Neural cell (in vitro differentiated cells): ENCODE measurements at regions not wholly inside any gene's neighbourhood (a gene's known extent, or its start where the extent isn't known, plus 50 kb on each side); places are given as distances from the start of the nearest gene placed in this dataset.

Experiments used
- H2AFZ ChIP-seq: fragments of 200-600, 300-800 bp; sonication (generic), shearing (Covaris generic); 2 replicates; pipeline ENCODE4 v1.6.0; 2014; ENCODE audit warnings: low read depth, mild to moderate bottlenecking, antibody characterized with exemption, low read length, moderate library complexity
- H3F3A ChIP-seq: fragments of 200-600 bp; shearing (Covaris generic); 2 replicates; pipeline ENCODE4 v1.6.1; 2016; ENCODE audit warnings: mild to moderate bottlenecking, moderate library complexity, mixed read lengths, antibody characterized with exemption, low read length; ENCODE audit not compliant: insufficient read depth, poor library complexity, severe bottlenecking
- H3K27ac ChIP-seq: fragments of 200-600, 300-800 bp; sonication (generic), shearing (Covaris generic); 2 replicates; pipeline ENCODE4 v1.5.1; 2014; ENCODE audit warnings: mild to moderate bottlenecking, low read length, moderate library complexity
- H3K27me3 ChIP-seq: fragments of 300-800, 200-600 bp; sonication (generic), shearing (Covaris generic); 2 replicates; pipeline ENCODE4 v1.6.0; 2014; ENCODE audit warnings: mild to moderate bottlenecking, low read depth, low read length, moderate library complexity; ENCODE audit not compliant: insufficient read depth
- H3K36me3 ChIP-seq: fragments of 300-800, 200-600 bp; sonication (generic), shearing (Covaris generic); 2 replicates; pipeline ENCODE4 v1.5.1; 2014; ENCODE audit warnings: mild to moderate bottlenecking, antibody characterized with exemption, low read length, moderate library complexity; ENCODE audit not compliant: insufficient read depth
- H3K4me2 ChIP-seq: fragments of 300-800, 200-600 bp; sonication (generic), shearing (Covaris generic); 2 replicates; pipeline ENCODE4 v1.6.0; 2014; ENCODE audit warnings: mild to moderate bottlenecking, low read length
- H3K4me3 ChIP-seq: fragments of 300-800, 200-600 bp; sonication (generic), shearing (Covaris generic); 2 replicates; pipeline ENCODE4 v1.5.1; 2014; ENCODE audit warnings: mild to moderate bottlenecking, low read length, moderate library complexity
- H3K79me2 ChIP-seq: fragments of 200-600 bp; shearing (Covaris generic); replicated peaks from 2 replicates; pipeline ENCODE4 v1.6.0; 2014; ENCODE audit warnings: mild to moderate bottlenecking, low read length, moderate library complexity; ENCODE audit not compliant: insufficient read depth
- H3K9ac ChIP-seq: fragments of 300-800, 200-600 bp; sonication (generic), shearing (Covaris generic); 2 replicates; pipeline ENCODE4 v1.6.1; 2016; ENCODE audit warnings: mild to moderate bottlenecking, low read length, mixed read lengths
- H3K9me2 ChIP-seq: fragments of 200-600 bp; shearing (Covaris generic); 2 replicates; pipeline ENCODE4 v1.6.1; 2016; ENCODE audit warnings: mild to moderate bottlenecking, low read length, mixed read lengths; ENCODE audit not compliant: insufficient read depth
- H3K9me3 ChIP-seq: fragments of 200-600, 300-800 bp; sonication (generic), shearing (Covaris generic); 2 replicates; pipeline ENCODE4 v1.6.1; 2016; ENCODE audit warnings: mild to moderate bottlenecking, mixed run types, low read length, moderate library complexity, mixed read lengths
- H4K20me1 ChIP-seq: fragments of 200-600 bp; shearing (Covaris generic); 2 replicates; pipeline ENCODE4 v1.6.1; 2016; ENCODE audit warnings: mild to moderate bottlenecking, mixed run types; ENCODE audit not compliant: insufficient read depth
- EP300 ChIP-seq: fragments of 450-650 bp; conservative IDR thresholded peaks from 2 replicates; pipeline ENCODE4 v1.6.1; 2014; ENCODE audit warnings: antibody characterized with exemption, mild to moderate bottlenecking, moderate library complexity; ENCODE audit not compliant: poor library complexity, severe bottlenecking
- EZH2 ChIP-seq: fragments of 200-600, 300-800 bp; shearing (Covaris generic), sonication (generic); IDR thresholded peaks from 2 replicates; pipeline ENCODE4 v1.6.1; 2014; ENCODE audit warnings: antibody characterized with exemption, low read length, borderline replicate concordance, mild to moderate bottlenecking; ENCODE audit not compliant: insufficient read depth, poor library complexity, severe bottlenecking
- MXI1 ChIP-seq: fragments of 450-650 bp; conservative IDR thresholded peaks from 2 replicates; pipeline ENCODE4 v1.6.1; 2014; ENCODE audit warnings: antibody characterized with exemption, mild to moderate bottlenecking; ENCODE audit not compliant: poor library complexity, severe bottlenecking
- POLR2AphosphoS5 ChIP-seq: IDR thresholded peaks from 2 replicates; pipeline ENCODE4 v1.6.1; 2012
- RAD21 ChIP-seq: fragments of 450-650 bp; conservative IDR thresholded peaks from 2 replicates; pipeline ENCODE4 v1.6.1; 2014; ENCODE audit warnings: antibody characterized with exemption, mild to moderate bottlenecking, moderate library complexity
- SMC3 ChIP-seq: fragments of 450-650 bp; conservative IDR thresholded peaks from 2 replicates; pipeline ENCODE4 v1.6.1; 2014; ENCODE audit warnings: antibody characterized with exemption, mild to moderate bottlenecking, moderate library complexity; ENCODE audit not compliant: poor library complexity
- TAF1 ChIP-seq: IDR thresholded peaks from 2 replicates; pipeline ENCODE4 v1.6.1; 2012; ENCODE audit warnings: low read depth
- TF ChIP-seq, protein P1 (sequence below): fragments of 450-650 bp; IDR thresholded peaks from 2 replicates; pipeline ENCODE4 v1.5.1; 2014; ENCODE audit warnings: antibody characterized with exemption, mild to moderate bottlenecking, moderate library complexity; ENCODE audit not compliant: poor library complexity, severe bottlenecking
- TF ChIP-seq, protein P2 (sequence below): IDR thresholded peaks from 2 replicates; pipeline ENCODE4 v1.6.1; 2012; ENCODE audit warnings: borderline replicate concordance

DNA sequence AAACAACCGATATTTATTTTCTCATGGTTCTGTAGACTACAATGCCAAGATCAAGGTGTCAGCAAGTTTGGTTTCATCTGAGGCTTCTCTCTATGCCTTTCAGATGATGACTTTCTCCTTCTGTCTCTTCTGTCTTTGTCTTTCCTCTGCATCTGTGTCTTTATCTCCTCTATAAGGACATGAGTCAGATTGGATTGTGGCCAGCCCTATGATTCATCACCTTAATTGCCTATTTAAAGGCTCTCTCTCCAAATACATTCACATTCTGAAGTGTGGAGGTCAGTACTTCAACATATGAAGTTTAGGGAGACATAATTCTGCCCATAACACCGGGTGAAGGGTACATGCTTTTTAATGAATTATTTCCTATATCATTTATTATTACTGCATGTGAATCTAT lies 71.2 kb upstream of the CNTNAP5 start:
- no peak for TF ChIP-seq MXI1
- Histone ChIP-seq H3K9me2 (no peaks in the 10 kb centered on the region), H2AFZ (no peak overlapping the region), H3K36me3 (no peaks in the 10 kb centered on the region), H3K9ac (no peak overlapping the region), H3F3A (no peaks in the 10 kb centered on the region), H3K4me3 (no peak overlapping the region), H3K27ac (no peak overlapping the region), H3K27me3 (no peaks in the 10 kb centered on the region), H3K9me3 (no peaks in the 10 kb centered on the region), H4K20me1 (no peaks in the 10 kb centered on the region), H3K4me2 (no peak overlapping the region), H3K79me2 (no peaks in the 10 kb centered on the region)

DNA sequence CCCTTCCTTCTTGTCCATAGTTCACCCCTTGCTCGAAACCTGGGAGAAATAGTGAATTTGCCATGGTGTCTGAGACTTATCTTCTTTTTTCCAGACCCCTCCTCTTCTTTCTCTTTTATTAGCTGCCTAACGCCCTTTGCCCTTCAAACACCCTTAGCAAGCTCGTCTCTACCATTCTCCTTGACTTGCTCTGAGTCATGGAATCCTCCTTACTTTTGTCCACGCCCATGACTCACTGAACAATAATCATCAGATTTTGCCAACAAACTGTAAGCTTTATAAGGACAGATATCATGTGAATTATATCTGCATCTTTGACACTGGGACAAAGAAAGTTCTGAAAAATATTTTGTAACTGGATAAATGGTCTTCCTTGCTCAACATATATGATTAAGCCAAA lies 67.1 kb upstream of the CNTNAP5 start:
- no peaks in the 10 kb centered on the region for H3F3A ChIP-seq
- H4K20me1 ChIP-seq: no peaks in the 10 kb centered on the region
- H3K79me2 ChIP-seq: no peaks in the 10 kb centered on the region
- H3K9ac ChIP-seq: no peak overlapping the region
- H3K27me3 ChIP-seq: no peaks in the 10 kb centered on the region
- no peaks in the 10 kb centered on the region for H3K9me3 ChIP-seq
- H2AFZ ChIP-seq: no peak overlapping the region
- H3K4me2 ChIP-seq: no peak overlapping the region
- no peaks in the 10 kb centered on the region for H3K36me3 ChIP-seq
- H3K4me3 ChIP-seq: no peak overlapping the region
- TF ChIP-seq, protein P1, sequence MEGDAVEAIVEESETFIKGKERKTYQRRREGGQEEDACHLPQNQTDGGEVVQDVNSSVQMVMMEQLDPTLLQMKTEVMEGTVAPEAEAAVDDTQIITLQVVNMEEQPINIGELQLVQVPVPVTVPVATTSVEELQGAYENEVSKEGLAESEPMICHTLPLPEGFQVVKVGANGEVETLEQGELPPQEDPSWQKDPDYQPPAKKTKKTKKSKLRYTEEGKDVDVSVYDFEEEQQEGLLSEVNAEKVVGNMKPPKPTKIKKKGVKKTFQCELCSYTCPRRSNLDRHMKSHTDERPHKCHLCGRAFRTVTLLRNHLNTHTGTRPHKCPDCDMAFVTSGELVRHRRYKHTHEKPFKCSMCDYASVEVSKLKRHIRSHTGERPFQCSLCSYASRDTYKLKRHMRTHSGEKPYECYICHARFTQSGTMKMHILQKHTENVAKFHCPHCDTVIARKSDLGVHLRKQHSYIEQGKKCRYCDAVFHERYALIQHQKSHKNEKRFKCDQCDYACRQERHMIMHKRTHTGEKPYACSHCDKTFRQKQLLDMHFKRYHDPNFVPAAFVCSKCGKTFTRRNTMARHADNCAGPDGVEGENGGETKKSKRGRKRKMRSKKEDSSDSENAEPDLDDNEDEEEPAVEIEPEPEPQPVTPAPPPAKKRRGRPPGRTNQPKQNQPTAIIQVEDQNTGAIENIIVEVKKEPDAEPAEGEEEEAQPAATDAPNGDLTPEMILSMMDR: no peak
- TF ChIP-seq EP300 (no peak), MXI1 (no peak), SMC3 (no peak), TAF1 (no peak), EZH2 (no peak), POLR2AphosphoS5 (no peak), RAD21 (no peak)
- TF ChIP-seq, protein P2, sequence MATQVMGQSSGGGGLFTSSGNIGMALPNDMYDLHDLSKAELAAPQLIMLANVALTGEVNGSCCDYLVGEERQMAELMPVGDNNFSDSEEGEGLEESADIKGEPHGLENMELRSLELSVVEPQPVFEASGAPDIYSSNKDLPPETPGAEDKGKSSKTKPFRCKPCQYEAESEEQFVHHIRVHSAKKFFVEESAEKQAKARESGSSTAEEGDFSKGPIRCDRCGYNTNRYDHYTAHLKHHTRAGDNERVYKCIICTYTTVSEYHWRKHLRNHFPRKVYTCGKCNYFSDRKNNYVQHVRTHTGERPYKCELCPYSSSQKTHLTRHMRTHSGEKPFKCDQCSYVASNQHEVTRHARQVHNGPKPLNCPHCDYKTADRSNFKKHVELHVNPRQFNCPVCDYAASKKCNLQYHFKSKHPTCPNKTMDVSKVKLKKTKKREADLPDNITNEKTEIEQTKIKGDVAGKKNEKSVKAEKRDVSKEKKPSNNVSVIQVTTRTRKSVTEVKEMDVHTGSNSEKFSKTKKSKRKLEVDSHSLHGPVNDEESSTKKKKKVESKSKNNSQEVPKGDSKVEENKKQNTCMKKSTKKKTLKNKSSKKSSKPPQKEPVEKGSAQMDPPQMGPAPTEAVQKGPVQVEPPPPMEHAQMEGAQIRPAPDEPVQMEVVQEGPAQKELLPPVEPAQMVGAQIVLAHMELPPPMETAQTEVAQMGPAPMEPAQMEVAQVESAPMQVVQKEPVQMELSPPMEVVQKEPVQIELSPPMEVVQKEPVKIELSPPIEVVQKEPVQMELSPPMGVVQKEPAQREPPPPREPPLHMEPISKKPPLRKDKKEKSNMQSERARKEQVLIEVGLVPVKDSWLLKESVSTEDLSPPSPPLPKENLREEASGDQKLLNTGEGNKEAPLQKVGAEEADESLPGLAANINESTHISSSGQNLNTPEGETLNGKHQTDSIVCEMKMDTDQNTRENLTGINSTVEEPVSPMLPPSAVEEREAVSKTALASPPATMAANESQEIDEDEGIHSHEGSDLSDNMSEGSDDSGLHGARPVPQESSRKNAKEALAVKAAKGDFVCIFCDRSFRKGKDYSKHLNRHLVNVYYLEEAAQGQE: no peak
- no peaks in the 10 kb centered on the region for H3K9me2 ChIP-seq
- H3K27ac ChIP-seq: no peak overlapping the region

DNA sequence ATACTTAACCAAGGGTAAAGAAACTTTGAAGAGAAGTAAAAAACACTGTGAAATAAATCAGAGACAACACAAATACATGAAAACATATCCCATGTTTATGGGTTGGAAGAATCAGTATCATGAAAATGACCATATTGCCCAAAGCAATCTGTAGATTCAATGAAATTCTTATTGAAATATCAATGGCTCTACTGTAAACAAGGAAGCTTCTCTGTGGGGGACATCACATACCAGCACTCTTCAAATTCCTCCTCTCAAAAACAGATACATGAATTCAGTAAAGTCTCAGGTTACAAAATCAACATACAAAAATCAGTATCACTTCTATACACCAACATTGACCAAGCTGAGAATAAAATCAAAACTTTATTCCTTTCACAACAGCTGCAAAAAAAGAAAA lies 63.5 kb upstream of the CNTNAP5 start:
- Histone ChIP-seq H3K9me2 (no peaks in the 10 kb centered on the region), H3K9ac (no peak overlapping the region), H3K27ac (no peak overlapping the region), H3K27me3 (no peaks in the 10 kb centered on the region), H3K36me3 (no peaks in the 10 kb centered on the region), H3F3A (no peaks in the 10 kb centered on the region), H2AFZ (no peak overlapping the region), H3K4me3 (no peak overlapping the region), H3K79me2 (no peaks in the 10 kb centered on the region), H4K20me1 (no peaks in the 10 kb centered on the region), H3K9me3 (no peaks in the 10 kb centered on the region), H3K4me2 (no peak overlapping the region)
- TF ChIP-seq EP300: no peak
- TF ChIP-seq, protein P2: no peak
- no peak for TF ChIP-seq TAF1
- no peak for TF ChIP-seq POLR2AphosphoS5
- TF ChIP-seq, protein P1: no peak
- no peak for TF ChIP-seq RAD21
- no peak for TF ChIP-seq EZH2
- TF ChIP-seq SMC3: no peak
- TF ChIP-seq MXI1: no peak
